ENCODE measurements at regions not wholly inside any gene's neighbourhood (a gene's known extent, or its start where the extent isn't known, plus 50 kb on each side); places are given as distances from the start of the nearest gene placed in this dataset.

GRCh38 chr9:110141227-110141793 is 66.6 kb downstream of the C9orf152 start:
- in situ Hi-C loops (cut with HindIII; ENCODE audit: low sequenced_read_pairs): no loop called here
- no peak for DNase-seq (ENCODE audit: low spot score)

- DNase-seq (ENCODE audit: low spot score): no peak
- in situ Hi-C loops (cut with HindIII; ENCODE audit: low sequenced_read_pairs): no loop called here
These were observed 65.7 kb downstream of the C9orf152 start for GRCh38 chr9:110142253-110142652.

GRCh38 chr9:110142868-110143481 is 65.0 kb downstream of the C9orf152 start:
- no peak for DNase-seq (ENCODE audit: low spot score)

GRCh38 chr9:110143485-110143884 is 64.5 kb downstream of the C9orf152 start:
- in situ Hi-C loops (cut with HindIII; ENCODE audit: low sequenced_read_pairs): no loop called here
- DNase-seq (ENCODE audit: low spot score): no peak

More at GRCh38 chr9:110142868-110143481, 65.0 kb downstream of the C9orf152 start:
- in situ Hi-C loops (cut with HindIII; ENCODE audit: low sequenced_read_pairs): no loop called here

- in situ Hi-C loops (cut with HindIII; ENCODE audit: low sequenced_read_pairs): no loop called here
- DNase-seq (ENCODE audit: low spot score): no peak
These were observed 63.9 kb downstream of the C9orf152 start for GRCh38 chr9:110143950-110144545.

- in situ Hi-C loops (cut with HindIII; ENCODE audit: low sequenced_read_pairs): no loop called here
- no peak for DNase-seq (ENCODE audit: low spot score)
These were observed 61.6 kb downstream of the C9orf152 start for GRCh38 chr9:110146373-110146772.

GRCh38 chr9:110148384-110148783 is 59.6 kb downstream of the C9orf152 start:
- in situ Hi-C loops (cut with HindIII; ENCODE audit: low sequenced_read_pairs): no loop called here

GRCh38 chr9:110148891-110149290 is 59.1 kb downstream of the C9orf152 start:
- in situ Hi-C loops (cut with HindIII; ENCODE audit: low sequenced_read_pairs): no loop called here
- no peak for DNase-seq (ENCODE audit: low spot score)

More at GRCh38 chr9:110148384-110148783, 59.6 kb downstream of the C9orf152 start:
- DNase-seq (ENCODE audit: low spot score): no peak
